WTC11 (cell line): ENCODE measurements at regions not wholly inside any gene's neighbourhood (a gene's known extent, or its start where the extent isn't known, plus 50 kb on each side); places are given as distances from the start of the nearest gene placed in this dataset.
A peak's percentile ranks its signal among the peaks of the same experiment; 100 is the strongest.

Source experiments
- ATAC-seq: fragments of 200-7000 bp; cut with Tn5 transposase; 2 replicates; pipeline ENCODE4 v1.10.0; 2021; ENCODE audit warnings: mild to moderate bottlenecking, moderate library complexity
- CTCF ChIA-PET: fragments of 300-600 bp; sonication (Branson Sonifier 250); formaldehyde crosslinking; loops from one replicate; lab custom pipeline; 2021; ENCODE audit warnings: antibody characterized with exemption; lab: Charles Lee
- POLR2A ChIA-PET: fragments of 350-600 bp; sonication (Branson Sonifier 250); formaldehyde crosslinking; loops from one replicate; lab custom pipeline; 2021; ENCODE audit warnings: antibody characterized with exemption; lab: Charles Lee
- DNase-seq: peaks from one replicate; pipeline ENCODE4 v3.0.0; 2021; ENCODE audit warnings: low spot score
- H3K27ac Mint-ChIP-seq: 2 replicates; pipeline ENCODE4 v1.8.0; 2021; ENCODE audit warnings: mixed read lengths
- H3K27me3 Mint-ChIP-seq: 2 replicates; pipeline ENCODE4 v1.8.0; 2021; ENCODE audit warnings: low read depth, mild to moderate bottlenecking, moderate library complexity, mixed read lengths
- H3K36me3 Mint-ChIP-seq: 2 replicates; pipeline ENCODE4 v1.8.0; 2021; ENCODE audit warnings: mixed read lengths
- H3K4me1 Mint-ChIP-seq: 2 replicates; pipeline ENCODE4 v1.8.0; 2022; ENCODE audit warnings: mixed read lengths
- H3K4me3 Mint-ChIP-seq: 2 replicates; pipeline ENCODE4 v1.8.0; 2021; ENCODE audit warnings: mild to moderate bottlenecking, moderate library complexity, mixed read lengths
- H3K9me3 Mint-ChIP-seq: 2 replicates; pipeline ENCODE4 v1.8.0; 2021; ENCODE audit warnings: mixed read lengths
- ATF1 ChIP-seq: sonication (generic); formaldehyde crosslinking; IDR thresholded peaks from 2 replicates; pipeline ENCODE4 v1.8.1; 2023; ENCODE audit warnings: mild to moderate bottlenecking, moderate library complexity, missing genetic modification reagents
- CDX4 ChIP-seq: fragments of 250-450 bp; sonication (Bioruptor Pico); IDR thresholded peaks from 2 replicates; pipeline ENCODE4 v1.9.0; 2021; ENCODE audit warnings: moderate library complexity, mild to moderate bottlenecking, inconsistent platforms, borderline replicate concordance
- GABPB1 ChIP-seq: sonication (generic); formaldehyde crosslinking; IDR thresholded peaks from 2 replicates; pipeline ENCODE4 v1.8.1; 2023; ENCODE audit warnings: mild to moderate bottlenecking, missing genetic modification reagents
- GRHL2 ChIP-seq: fragments of 250-450 bp; sonication (Bioruptor Pico); IDR thresholded peaks from 2 replicates; pipeline ENCODE4 v1.8.0; 2022; ENCODE audit warnings: mild to moderate bottlenecking, moderate library complexity; ENCODE audit not compliant: insufficient replicate concordance, severe bottlenecking
- MLX ChIP-seq: sonication (generic); formaldehyde crosslinking; IDR thresholded peaks from 2 replicates; pipeline ENCODE4 v1.8.1; 2023; ENCODE audit warnings: mild to moderate bottlenecking, missing genetic modification reagents, moderate library complexity
- NR2C2 ChIP-seq: sonication (generic); formaldehyde crosslinking; IDR thresholded peaks from 2 replicates; pipeline ENCODE4 v1.8.0; 2022; ENCODE audit warnings: mild to moderate bottlenecking, missing genetic modification reagents
- TCF7 ChIP-seq: sonication (generic); formaldehyde crosslinking; IDR thresholded peaks from 2 replicates; pipeline ENCODE4 v1.8.0; 2022; ENCODE audit warnings: mild to moderate bottlenecking, low read depth, missing genetic modification reagents, moderate library complexity
- ZNF121 ChIP-seq: sonication (generic); formaldehyde crosslinking; IDR thresholded peaks from 2 replicates; pipeline ENCODE4 v1.8.0; 2023; ENCODE audit warnings: missing genetic modification reagents
- ZNF232 ChIP-seq: sonication (generic); formaldehyde crosslinking; IDR thresholded peaks from 2 replicates; pipeline ENCODE4 v1.8.0; 2022; ENCODE audit warnings: mild to moderate bottlenecking, missing genetic modification reagents
- ZNF263 ChIP-seq: sonication (generic); formaldehyde crosslinking; IDR thresholded peaks from 2 replicates; pipeline ENCODE4 v1.8.1; 2022; ENCODE audit warnings: low read depth, mild to moderate bottlenecking, moderate library complexity, missing genetic modification reagents
- ZNF396 ChIP-seq: fragments of 250-450 bp; sonication (Bioruptor Pico); IDR thresholded peaks from 2 replicates; pipeline ENCODE4 v1.8.0; 2021; ENCODE audit warnings: mild to moderate bottlenecking, moderate library complexity, borderline replicate concordance
- ZNF423 ChIP-seq: fragments of 250-450 bp; sonication (Bioruptor Pico); IDR thresholded peaks from 2 replicates; pipeline ENCODE4 v2.1.2; 2022; ENCODE audit warnings: mild to moderate bottlenecking, moderate library complexity
- ZNF671 ChIP-seq: fragments of 250-450 bp; sonication (Bioruptor Pico); IDR thresholded peaks from 2 replicates; pipeline ENCODE4 v1.8.0; 2021; ENCODE audit warnings: mild to moderate bottlenecking
- TF ChIP-seq, protein P1 (sequence below): sonication (generic); formaldehyde crosslinking; IDR thresholded peaks from 2 replicates; pipeline ENCODE4 v1.8.0; 2023; ENCODE audit warnings: missing genetic modification reagents, mild to moderate bottlenecking, borderline replicate concordance
- TF ChIP-seq, protein P2 (sequence below): sonication (generic); formaldehyde crosslinking; IDR thresholded peaks from 2 replicates; pipeline ENCODE4 v1.8.0; 2022; ENCODE audit warnings: mild to moderate bottlenecking, missing genetic modification reagents

DNA sequence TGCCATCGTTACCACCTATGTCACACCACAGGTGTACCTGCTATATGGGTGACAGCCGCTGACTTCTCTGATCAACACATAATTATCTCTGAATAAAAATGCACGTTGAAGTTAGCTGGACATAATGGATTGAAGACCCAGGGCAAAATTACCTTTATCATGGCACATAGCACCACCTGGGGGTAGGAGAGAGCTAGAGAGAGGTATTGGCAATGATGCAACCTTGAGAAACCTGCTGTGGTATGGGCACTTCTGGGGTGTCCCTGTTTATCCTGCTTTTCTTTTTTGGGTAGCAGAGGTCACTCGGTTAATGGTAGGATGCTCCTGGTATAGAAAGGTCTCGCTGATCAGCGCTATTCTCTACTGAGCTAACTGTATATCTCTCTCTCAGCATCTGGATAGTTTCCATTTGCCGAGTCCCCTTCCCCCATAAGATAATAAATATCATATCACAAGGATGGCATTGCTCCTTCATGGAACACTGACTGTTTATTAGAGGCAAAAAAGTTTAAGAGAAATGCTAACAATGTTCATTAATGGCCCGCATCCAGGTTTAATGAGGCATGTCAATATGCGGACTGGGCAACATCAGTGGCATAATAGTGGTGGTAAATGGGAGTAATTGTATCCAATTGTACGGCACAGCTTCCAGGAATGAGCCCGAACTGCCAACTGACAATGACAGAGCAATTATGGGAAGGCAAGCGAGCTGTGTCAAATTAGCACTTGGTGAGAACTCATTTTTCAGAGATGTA is 323.1 kb downstream of the TFEC start:
- ChIA-PET CTCF (interaction anchor here (1.3 to 2.0 kb wide), 6 partner anchors 9 to 842 kb away, joined by 3 to 9 read pairs (median 6); no protein-coding TSS in a partner anchor), POLR2A (interaction anchor here (0.6 kb wide), 2 partner anchors 14 to 411 kb away, joined by 3 read pairs; no protein-coding TSS in a partner anchor)
- H3K4me1 Mint-ChIP-seq = no peaks in the 10 kb centered on the region
- peak; percentile 20 for DNase-seq
- no peaks in the 10 kb centered on the region for H3K27me3 Mint-ChIP-seq
- ATAC-seq = peak; percentile 87
- no peaks in the 10 kb centered on the region for H3K9me3 Mint-ChIP-seq
- H3K27ac Mint-ChIP-seq = no peak overlapping the region
- H3K4me3 Mint-ChIP-seq = no peak overlapping the region
- no peaks in the 10 kb centered on the region for H3K36me3 Mint-ChIP-seq
- TF ChIP-seq GABPB1 (CRISPR knock-in tag) (peak; percentile 98), MLX (no peak)

GRCh38 chr7:115704884-115705283 is 325.7 kb downstream of the TFEC start:
- Mint-ChIP-seq H3K4me1 (no peaks in the 10 kb centered on the region), H3K9me3 (no peaks in the 10 kb centered on the region), H3K27ac (no peak overlapping the region), H3K4me3 (no peak overlapping the region), H3K27me3 (no peaks in the 10 kb centered on the region), H3K36me3 (no peaks in the 10 kb centered on the region)
- TF ChIP-seq ZNF263 (CRISPR knock-in tag) = no peak
- TF ChIP-seq NR2C2 (CRISPR knock-in tag) = no peak
- TF ChIP-seq ZNF423 = no peak
- no peak for TF ChIP-seq GABPB1 (CRISPR knock-in tag)
- TF ChIP-seq, protein P1, sequence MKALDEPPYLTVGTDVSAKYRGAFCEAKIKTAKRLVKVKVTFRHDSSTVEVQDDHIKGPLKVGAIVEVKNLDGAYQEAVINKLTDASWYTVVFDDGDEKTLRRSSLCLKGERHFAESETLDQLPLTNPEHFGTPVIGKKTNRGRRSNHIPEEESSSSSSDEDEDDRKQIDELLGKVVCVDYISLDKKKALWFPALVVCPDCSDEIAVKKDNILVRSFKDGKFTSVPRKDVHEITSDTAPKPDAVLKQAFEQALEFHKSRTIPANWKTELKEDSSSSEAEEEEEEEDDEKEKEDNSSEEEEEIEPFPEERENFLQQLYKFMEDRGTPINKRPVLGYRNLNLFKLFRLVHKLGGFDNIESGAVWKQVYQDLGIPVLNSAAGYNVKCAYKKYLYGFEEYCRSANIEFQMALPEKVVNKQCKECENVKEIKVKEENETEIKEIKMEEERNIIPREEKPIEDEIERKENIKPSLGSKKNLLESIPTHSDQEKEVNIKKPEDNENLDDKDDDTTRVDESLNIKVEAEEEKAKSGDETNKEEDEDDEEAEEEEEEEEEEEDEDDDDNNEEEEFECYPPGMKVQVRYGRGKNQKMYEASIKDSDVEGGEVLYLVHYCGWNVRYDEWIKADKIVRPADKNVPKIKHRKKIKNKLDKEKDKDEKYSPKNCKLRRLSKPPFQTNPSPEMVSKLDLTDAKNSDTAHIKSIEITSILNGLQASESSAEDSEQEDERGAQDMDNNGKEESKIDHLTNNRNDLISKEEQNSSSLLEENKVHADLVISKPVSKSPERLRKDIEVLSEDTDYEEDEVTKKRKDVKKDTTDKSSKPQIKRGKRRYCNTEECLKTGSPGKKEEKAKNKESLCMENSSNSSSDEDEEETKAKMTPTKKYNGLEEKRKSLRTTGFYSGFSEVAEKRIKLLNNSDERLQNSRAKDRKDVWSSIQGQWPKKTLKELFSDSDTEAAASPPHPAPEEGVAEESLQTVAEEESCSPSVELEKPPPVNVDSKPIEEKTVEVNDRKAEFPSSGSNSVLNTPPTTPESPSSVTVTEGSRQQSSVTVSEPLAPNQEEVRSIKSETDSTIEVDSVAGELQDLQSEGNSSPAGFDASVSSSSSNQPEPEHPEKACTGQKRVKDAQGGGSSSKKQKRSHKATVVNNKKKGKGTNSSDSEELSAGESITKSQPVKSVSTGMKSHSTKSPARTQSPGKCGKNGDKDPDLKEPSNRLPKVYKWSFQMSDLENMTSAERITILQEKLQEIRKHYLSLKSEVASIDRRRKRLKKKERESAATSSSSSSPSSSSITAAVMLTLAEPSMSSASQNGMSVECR (CRISPR knock-in tag) = no peak
- TF ChIP-seq ZNF396 (CRISPR knock-in tag) = no peak
- no peak for TF ChIP-seq TCF7 (CRISPR knock-in tag)
- no peak for TF ChIP-seq ATF1 (CRISPR knock-in tag)
- TF ChIP-seq ZNF121 = no peak
- TF ChIP-seq CDX4 (CRISPR knock-in tag) = no peak
- TF ChIP-seq GRHL2 (CRISPR knock-in tag) = no peak
- TF ChIP-seq ZNF671 (CRISPR knock-in tag) = no peak
- ATAC-seq = no peak
- DNase-seq = no peak
- POLR2A ChIA-PET = no interaction called here
- CTCF ChIA-PET = interaction anchor here (1.0 kb wide), 1 partner anchor 146 kb away, joined by 3 read pairs; no protein-coding TSS in a partner anchor

DNA sequence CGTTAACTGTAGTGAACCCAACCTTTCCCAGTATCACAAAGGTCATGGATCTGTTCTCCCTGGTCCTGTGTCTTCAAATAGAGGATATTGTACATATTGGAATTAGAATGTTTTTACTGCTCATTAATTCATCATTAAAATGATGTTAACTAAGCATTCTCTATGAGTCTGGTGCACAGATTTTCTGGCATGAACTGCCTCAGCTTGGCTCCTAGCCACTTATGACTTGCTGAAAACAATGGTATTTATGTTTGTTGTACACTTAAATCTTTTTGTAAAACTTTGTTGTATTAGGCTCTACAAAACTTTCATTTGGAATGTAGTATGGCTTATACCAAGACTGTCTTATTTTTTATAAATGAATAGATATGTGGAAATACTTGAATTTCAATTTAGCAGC is 329.4 kb downstream of the TFEC start:
- Mint-ChIP-seq H3K36me3 (no peaks in the 10 kb centered on the region), H3K27ac (no peak overlapping the region), H3K4me3 (no peak overlapping the region), H3K27me3 (no peaks in the 10 kb centered on the region), H3K9me3 (no peaks in the 10 kb centered on the region), H3K4me1 (no peaks in the 10 kb centered on the region)
- DNase-seq (no peak), ATAC-seq (no peak)
- ChIA-PET POLR2A (no interaction called here), CTCF (no interaction called here)
- TF ChIP-seq GABPB1 (CRISPR knock-in tag) (no peak), ZNF423 (no peak), TCF7 (CRISPR knock-in tag) (no peak), ZNF232 (no peak)
- TF ChIP-seq, protein P2, sequence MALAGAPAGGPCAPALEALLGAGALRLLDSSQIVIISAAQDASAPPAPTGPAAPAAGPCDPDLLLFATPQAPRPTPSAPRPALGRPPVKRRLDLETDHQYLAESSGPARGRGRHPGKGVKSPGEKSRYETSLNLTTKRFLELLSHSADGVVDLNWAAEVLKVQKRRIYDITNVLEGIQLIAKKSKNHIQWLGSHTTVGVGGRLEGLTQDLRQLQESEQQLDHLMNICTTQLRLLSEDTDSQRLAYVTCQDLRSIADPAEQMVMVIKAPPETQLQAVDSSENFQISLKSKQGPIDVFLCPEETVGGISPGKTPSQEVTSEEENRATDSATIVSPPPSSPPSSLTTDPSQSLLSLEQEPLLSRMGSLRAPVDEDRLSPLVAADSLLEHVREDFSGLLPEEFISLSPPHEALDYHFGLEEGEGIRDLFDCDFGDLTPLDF (CRISPR knock-in tag) = no peak
